Bronchial epithelial cell (primary cell): ENCODE measurements at regions not wholly inside any gene's neighbourhood (a gene's known extent, or its start where the extent isn't known, plus 50 kb on each side); places are given as distances from the start of the nearest gene placed in this dataset.
A peak's percentile ranks its signal among the peaks of the same experiment; 100 is the strongest.
"Not testable (repeated sequence)": the region's sequence is repeated elsewhere in the genome, so short reads cannot be mapped to it uniquely, and the experiment has no call there.

Experiments used
- DNase-seq: peaks from one replicate; pipeline ENCODE4 v3.0.0-alpha.2; 2010; ENCODE audit warnings: low read depth
- FAIRE-seq: peaks from 2 replicates; lab custom pipeline; 2011; peaks lifted over from hg19 to GRCh38; lab: Jason Lieb, UNC
- H3K27me3 ChIP-seq: 2 replicates; pipeline ENCODE4 v1.5.1; 2011; ENCODE audit warnings: low read length; ENCODE audit not compliant: control insufficient read depth, insufficient read depth
- H3K36me3 ChIP-seq: 2 replicates; pipeline ENCODE4 v1.5.1; 2011; ENCODE audit warnings: low read length; ENCODE audit not compliant: control insufficient read depth, insufficient read depth
- H3K4me3 ChIP-seq: 2 replicates; pipeline ENCODE4 v1.5.1; 2011; ENCODE audit warnings: mild to moderate bottlenecking, low read depth, low read length, control low read depth
- TF ChIP-seq, protein P1 (sequence below): IDR thresholded peaks from 2 replicates; pipeline ENCODE4 v1.5.1; 2011; ENCODE audit warnings: mild to moderate bottlenecking, moderate library complexity, low read length, control low read depth, inconsistent platforms; ENCODE audit not compliant: insufficient read depth, severe bottlenecking

DNA sequence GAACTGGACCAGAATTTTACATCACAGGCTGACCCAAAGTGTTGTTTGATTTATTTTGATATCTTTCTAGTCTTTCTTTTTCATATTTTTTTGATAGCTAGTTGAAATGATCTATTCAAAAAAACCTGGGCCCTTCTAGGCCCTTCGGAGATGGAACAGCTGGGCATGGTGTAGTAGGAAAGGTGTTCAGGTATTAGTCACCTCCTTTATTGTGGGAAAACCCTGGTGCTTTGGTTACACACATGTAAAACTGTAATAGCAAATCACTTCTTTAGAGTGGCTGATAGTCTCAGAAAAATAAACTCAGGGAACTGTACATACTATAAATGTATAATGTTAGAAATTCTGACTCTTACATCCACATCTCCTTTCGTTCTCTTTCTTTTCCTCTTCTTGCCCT lies 234.5 kb downstream of the PLA2G4A start:
- Histone ChIP-seq H3K27me3 (no peaks in the 10 kb centered on the region), H3K4me3 (no peak overlapping the region), H3K36me3 (no peaks in the 10 kb centered on the region)
- TF ChIP-seq, protein P1, sequence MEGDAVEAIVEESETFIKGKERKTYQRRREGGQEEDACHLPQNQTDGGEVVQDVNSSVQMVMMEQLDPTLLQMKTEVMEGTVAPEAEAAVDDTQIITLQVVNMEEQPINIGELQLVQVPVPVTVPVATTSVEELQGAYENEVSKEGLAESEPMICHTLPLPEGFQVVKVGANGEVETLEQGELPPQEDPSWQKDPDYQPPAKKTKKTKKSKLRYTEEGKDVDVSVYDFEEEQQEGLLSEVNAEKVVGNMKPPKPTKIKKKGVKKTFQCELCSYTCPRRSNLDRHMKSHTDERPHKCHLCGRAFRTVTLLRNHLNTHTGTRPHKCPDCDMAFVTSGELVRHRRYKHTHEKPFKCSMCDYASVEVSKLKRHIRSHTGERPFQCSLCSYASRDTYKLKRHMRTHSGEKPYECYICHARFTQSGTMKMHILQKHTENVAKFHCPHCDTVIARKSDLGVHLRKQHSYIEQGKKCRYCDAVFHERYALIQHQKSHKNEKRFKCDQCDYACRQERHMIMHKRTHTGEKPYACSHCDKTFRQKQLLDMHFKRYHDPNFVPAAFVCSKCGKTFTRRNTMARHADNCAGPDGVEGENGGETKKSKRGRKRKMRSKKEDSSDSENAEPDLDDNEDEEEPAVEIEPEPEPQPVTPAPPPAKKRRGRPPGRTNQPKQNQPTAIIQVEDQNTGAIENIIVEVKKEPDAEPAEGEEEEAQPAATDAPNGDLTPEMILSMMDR, result no peak
- DNase-seq (no peak), FAIRE-seq (no peak)

DNA sequence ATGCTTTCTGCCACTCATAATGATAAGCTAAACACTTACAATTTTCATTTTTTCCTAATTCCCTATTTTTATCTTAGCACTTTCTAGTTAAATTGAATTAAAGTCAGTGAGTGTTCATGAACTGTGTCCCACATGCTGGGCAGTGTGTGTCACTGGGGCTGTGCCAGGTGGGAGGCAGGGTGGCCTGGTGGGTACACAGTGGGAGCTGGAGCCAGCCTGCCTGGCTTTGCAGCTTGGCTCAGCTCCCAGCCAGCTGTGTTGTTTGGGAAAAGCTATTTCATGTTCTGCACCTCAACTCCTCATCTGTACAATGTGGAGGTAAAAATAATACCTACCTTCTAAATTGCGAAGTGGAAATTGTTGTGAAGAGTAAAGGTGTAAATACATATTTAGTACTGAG lies 238.4 kb downstream of the PLA2G4A start:
- H3K27me3 ChIP-seq, result no peaks in the 10 kb centered on the region
- DNase-seq, result no peak
- TF ChIP-seq, protein P1, result no peak
- no peak for FAIRE-seq
- no peaks in the 10 kb centered on the region for H3K36me3 ChIP-seq
- no peak overlapping the region for H3K4me3 ChIP-seq

GRCh38 chr1:187070076-187070475 lies 241.3 kb downstream of the PLA2G4A start:
- Histone ChIP-seq H3K27me3 (no peaks in the 10 kb centered on the region), H3K36me3 (no peaks in the 10 kb centered on the region), H3K4me3 (no peak overlapping the region)
- TF ChIP-seq, protein P1, result no peak
- FAIRE-seq (no peak), DNase-seq (peak; percentile 67)

GRCh38 chr1:187072262-187073034 lies 243.7 kb downstream of the PLA2G4A start:
- not testable (repeated sequence) for FAIRE-seq, DNase-seq

GRCh38 chr1:187073035-187073560 lies 244.3 kb downstream of the PLA2G4A start:
- H3K4me3 ChIP-seq, DNase-seq, H3K36me3 ChIP-seq, FAIRE-seq, H3K27me3 ChIP-seq: not testable (repeated sequence)

More at GRCh38 chr1:187072262-187073034, 243.7 kb downstream of the PLA2G4A start:
- H3K36me3 ChIP-seq, H3K4me3 ChIP-seq, H3K27me3 ChIP-seq: not testable (repeated sequence)

GRCh38 chr1:187073634-187074245 lies 245.0 kb downstream of the PLA2G4A start:
- H3K36me3 ChIP-seq, H3K27me3 ChIP-seq, DNase-seq, FAIRE-seq, H3K4me3 ChIP-seq: not testable (repeated sequence)

- TF ChIP-seq, protein P1, result no peak
- H3K4me3 ChIP-seq, result no peak overlapping the region
- no peaks in the 10 kb centered on the region for H3K36me3 ChIP-seq
- H3K27me3 ChIP-seq, result no peaks in the 10 kb centered on the region
- no peak for DNase-seq
- no peak for FAIRE-seq
Observed at GRCh38 chr1:187074445-187075048, 245.8 kb downstream of the PLA2G4A start.
